ENCODE measurements at regions not wholly inside any gene's neighbourhood (a gene's known extent, or its start where the extent isn't known, plus 50 kb on each side); places are given as distances from the start of the nearest gene placed in this dataset.

DNA sequence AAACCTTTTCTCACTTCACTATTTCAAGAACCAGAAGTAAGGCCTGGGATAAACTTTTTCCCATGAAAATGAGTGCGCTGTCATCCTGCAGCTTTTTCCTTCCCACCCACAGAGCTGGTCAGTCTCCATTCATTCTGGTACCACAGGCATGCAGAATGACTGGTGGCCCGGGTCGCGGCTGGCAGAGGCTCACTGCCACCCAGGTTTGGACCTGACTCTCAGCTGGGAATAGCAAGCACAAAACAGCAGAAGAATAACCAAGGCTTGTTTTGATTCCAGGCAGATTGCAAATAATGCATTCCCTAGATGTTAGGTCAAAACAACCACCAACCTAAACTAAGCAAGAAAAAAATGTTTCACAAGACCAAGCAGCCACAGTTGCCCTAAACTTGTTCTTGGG, 190.5 kb upstream of the NRP1 start:
- Histone ChIP-seq H3K36me3 (ENCODE audit: control insufficient read depth in 2 of 4, insufficient read depth in 4 of 4, low read length in 3 of 4) (no peaks in the 10 kb centered on the region; a peak in 1 of 8 replicates), H3K27ac (ENCODE audit: low read depth, low read length) (no peak overlapping the region), H3K4ac (replicated peaks; ENCODE audit: insufficient read length, low read depth, low read length) (no peak overlapping the region), H3K23me2 (ENCODE audit: low read depth, low read length) (no peaks in the 10 kb centered on the region), H3K23ac (ENCODE audit: insufficient read length) (no peak overlapping the region), H3K9me3 (ENCODE audit: insufficient read depth in 2 of 2, low read depth in 1 of 2, low read length in 1 of 2) (peaks cover 0 to 6% of the 10 kb centered on the region in 2 experiments; a peak in 2 of 4 replicates), H2BK20ac (ENCODE audit: low read length) (no peak overlapping the region), H4K5ac (ENCODE audit: insufficient read length, low read depth, low read length) (no peak overlapping the region), H2BK15ac (ENCODE audit: low read length) (no peak overlapping the region), H3K9ac (replicated peaks in 1 of 4; ENCODE audit: extremely low read depth in 1 of 4, low read depth in 3 of 4, low read length in 3 of 4) (no peak overlapping the region), H3K79me2 (ENCODE audit: control insufficient read depth in 1 of 2, insufficient read depth in 2 of 2, low read length in 2 of 2) (no peaks in the 10 kb centered on the region), H3K56ac (replicated peaks; ENCODE audit: insufficient read length, low read depth, low read length) (no peak overlapping the region), H3K4me1 (replicated peaks in 1 of 4; ENCODE audit: control insufficient read depth in 3 of 4, insufficient read depth in 4 of 4, low read length in 3 of 4) (peaks cover 0 to 8% (median 1%) of the 10 kb centered on the region in 4 experiments; a peak in 2 of 7 replicates), H2AK5ac (ENCODE audit: low read depth, low read length) (no peak overlapping the region), H2BK120ac (replicated peaks; ENCODE audit: low read depth, low read length) (no peak overlapping the region), H2BK5ac (ENCODE audit: low read depth, low read length) (no peak overlapping the region), H3K4me3 (ENCODE audit: extremely low read depth in 1 of 4, insufficient read depth in 2 of 4, low read depth in 3 of 4, low read length in 4 of 4) (no peak overlapping the region), H2AFZ (ENCODE audit: low read length) (no peak overlapping the region), H4K8ac (ENCODE audit: extremely low read depth, insufficient read depth, low read length) (no peak overlapping the region), H4K91ac (replicated peaks; ENCODE audit: insufficient read length, low read length) (no peak overlapping the region), H3K79me1 (ENCODE audit: low read depth, low read length) (no peaks in the 10 kb centered on the region), H3K4me2 (ENCODE audit: insufficient read depth in 1 of 2, low read depth in 2 of 2, low read length in 2 of 2) (no peak overlapping the region), H4K20me1 (replicated peaks in 1 of 2; ENCODE audit: control insufficient read depth in 1 of 2, insufficient read depth in 2 of 2, low read length in 2 of 2) (no peaks in the 10 kb centered on the region), H3K18ac (ENCODE audit: extremely low read depth, low read length) (no peak overlapping the region), H3K14ac (ENCODE audit: insufficient read length) (no peak overlapping the region), H3K27me3 (replicated peaks in 1 of 4; ENCODE audit: control insufficient read depth in 3 of 4, extremely low read depth in 1 of 4, insufficient read depth in 3 of 4, low read length in 3 of 4) (no peaks in the 10 kb centered on the region; a peak in 1 of 7 replicates), H2BK12ac (ENCODE audit: low read depth, low read length) (no peak overlapping the region)
- FAIRE-seq (no peak), DNase-seq (ENCODE audit: low read depth in 1 of 2, low spot score in 2 of 2) (no peak)
- no peak for TF ChIP-seq KDM1A (IDR thresholded peaks at IDR 0.05; ENCODE audit: borderline replicate concordance, low read length)
- TF ChIP-seq KDM5A (IDR thresholded peaks at IDR 0.05; ENCODE audit: low read length), result no peak
- no peak for TF ChIP-seq POLR2AphosphoS5 (IDR thresholded peaks at IDR 0.05; ENCODE audit: low read depth, low read length)
- TF ChIP-seq SRF (IDR thresholded peaks at IDR 0.05; ENCODE audit: low read depth, low read length), result no peak
- no peak for TF ChIP-seq POU5F1 (IDR thresholded peaks at IDR 0.05; ENCODE audit: low read depth, low read length)
- TF ChIP-seq SUZ12 (IDR thresholded peaks at IDR 0.05; ENCODE audit: low read length), result no peak
- TF ChIP-seq, protein P1, sequence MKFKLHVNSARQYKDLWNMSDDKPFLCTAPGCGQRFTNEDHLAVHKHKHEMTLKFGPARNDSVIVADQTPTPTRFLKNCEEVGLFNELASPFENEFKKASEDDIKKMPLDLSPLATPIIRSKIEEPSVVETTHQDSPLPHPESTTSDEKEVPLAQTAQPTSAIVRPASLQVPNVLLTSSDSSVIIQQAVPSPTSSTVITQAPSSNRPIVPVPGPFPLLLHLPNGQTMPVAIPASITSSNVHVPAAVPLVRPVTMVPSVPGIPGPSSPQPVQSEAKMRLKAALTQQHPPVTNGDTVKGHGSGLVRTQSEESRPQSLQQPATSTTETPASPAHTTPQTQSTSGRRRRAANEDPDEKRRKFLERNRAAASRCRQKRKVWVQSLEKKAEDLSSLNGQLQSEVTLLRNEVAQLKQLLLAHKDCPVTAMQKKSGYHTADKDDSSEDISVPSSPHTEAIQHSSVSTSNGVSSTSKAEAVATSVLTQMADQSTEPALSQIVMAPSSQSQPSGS (IDR thresholded peaks at IDR 0.05; ENCODE audit: low read length), result no peak
- TF ChIP-seq YY1 (IDR thresholded peaks at IDR 0.05; ENCODE audit: low read depth, low read length), result no peak
- no peak for TF ChIP-seq TAF1 (IDR thresholded peaks at IDR 0.05; ENCODE audit: low read depth, low read length)
- no peak for TF ChIP-seq SP1 (IDR thresholded peaks at IDR 0.05; ENCODE audit: low read depth, low read length)
- no peak for TF ChIP-seq TAF7 (optimal IDR thresholded peaks at IDR 0.05; ENCODE audit: borderline replicate concordance, low read depth, low read length)
- no peak for TF ChIP-seq PHF8 (conservative IDR thresholded peaks at IDR 0.05; ENCODE audit: low read depth, low read length)
- no peak for TF ChIP-seq SAP30 (IDR thresholded peaks at IDR 0.05; ENCODE audit: insufficient read depth, insufficient replicate concordance, low read length)
- POLR2A ChIA-PET (ENCODE audit: partially characterized antibody), result no interaction called here
- WGBS, 2 experiments (ENCODE audit: extremely low coverage in 1 of 2, insufficient coverage in 1 of 2, insufficient read length in 1 of 2, insufficient replicate concordance in 2 of 2, low coverage in 1 of 2, low lambda C conversion rate in 2 of 2, missing lambda C conversion rate in 1 of 2), result 89% methylated on average over 4 of the region's 4 CpGs; no CpG with 5 or more reads in 1 of the 2 experiments
- CTCF ChIA-PET (ENCODE audit: partially characterized antibody), result no interaction called here

All from H1 (cell line).